Breast epithelium (tissue), 4 donors: ENCODE measurements at regions not wholly inside any gene's neighbourhood (a gene's known extent, or its start where the extent isn't known, plus 50 kb on each side); places are given as distances from the start of the nearest gene placed in this dataset.

Source experiments
- DNase-seq, 2 donors: peaks; one replicate each; pipeline ENCODE4 v3.0.0-alpha.2; 2019; ENCODE audit warnings: low spot score in 2 of 2
- H3K27ac ChIP-seq, 2 donors: fragments of 200-600 bp; sonication (generic) in 1 of 2; one replicate each; pipeline ENCODE4 v1.5.1; 2016 to 2019; ENCODE audit warnings: mild to moderate bottlenecking in 1 of 2
- H3K27me3 ChIP-seq, 2 donors: fragments of 200-600 bp; sonication (generic) in 1 of 2; one replicate each; pipeline versions ENCODE4 v1.5.1 to v1.6.0; 2017 to 2019; ENCODE audit warnings: control low read depth in 1 of 2, mild to moderate bottlenecking in 1 of 2
- H3K36me3 ChIP-seq: fragments of 200-600 bp; one replicate; pipeline ENCODE4 v1.5.1; 2019
- H3K4me1 ChIP-seq, 2 donors: fragments of 200-600 bp; sonication (generic); one replicate each; pipeline ENCODE4 v1.5.1; 2016 to 2019; ENCODE audit warnings: control low read depth in 1 of 2
- H3K4me3 ChIP-seq, 3 donors: fragments of 200-600 bp; sonication (generic); 1 replicate in 2 of 3; 2 replicates in 1 of 3; pipeline ENCODE4 v1.5.1; 2016 to 2019; ENCODE audit warnings: mild to moderate bottlenecking in 3 of 3, moderate library complexity in 2 of 3
- H3K9me3 ChIP-seq, 2 donors: fragments of 200-600 bp; sonication (generic) in 1 of 2; one replicate each; pipeline ENCODE4 v1.5.1; 2016 to 2019; ENCODE audit warnings: control low read depth in 1 of 2
- POLR2A ChIP-seq: fragments of 450-650 bp; IDR thresholded peaks from one replicate; pipeline ENCODE4 v1.6.1; 2016; ENCODE audit warnings: antibody characterized with exemption, mild to moderate bottlenecking, moderate library complexity
- POLR2AphosphoS5 ChIP-seq, 3 donors: sonication (generic); formaldehyde crosslinking; IDR thresholded peaks; one replicate each; pipeline ENCODE4 v1.6.1; 2017; ENCODE audit warnings: antibody characterized with exemption in 3 of 3
- intact Hi-C: fragments of 100-400 bp; cut with DNase I; formaldehyde crosslinking; loops from one replicate; pipeline ENCODE4 v1.15.1; 2023; ENCODE audit warnings: low total_unique reads
- TF ChIP-seq, protein P1 (sequence below), 3 donors: fragments of 450-650 bp; IDR thresholded peaks; one replicate each; pipeline ENCODE4 v1.5.1; 2016 to 2017; ENCODE audit warnings: antibody characterized with exemption in 3 of 3, mild to moderate bottlenecking in 3 of 3, moderate library complexity in 3 of 3

DNA sequence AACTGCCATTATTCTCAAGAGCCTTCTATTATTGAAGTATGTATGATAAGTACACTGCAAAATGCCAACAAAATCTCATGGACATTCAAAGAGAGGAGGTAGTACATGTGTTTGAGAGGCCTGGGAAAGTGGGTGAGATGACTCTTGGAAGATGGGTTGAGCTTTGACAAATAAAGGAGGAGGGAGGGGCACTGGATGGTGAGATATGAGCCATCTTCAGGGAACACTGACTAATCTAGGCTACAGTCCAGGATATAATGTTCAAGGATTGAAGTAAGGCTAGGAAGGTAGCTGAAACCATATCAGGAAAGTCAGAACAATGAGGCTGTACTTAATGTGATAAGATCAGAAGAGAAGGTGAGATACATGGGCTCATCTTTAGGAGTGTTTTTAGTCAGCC lies 559.7 kb downstream of the ZEB2 start:
- intact Hi-C loops: no loop called here

DNA sequence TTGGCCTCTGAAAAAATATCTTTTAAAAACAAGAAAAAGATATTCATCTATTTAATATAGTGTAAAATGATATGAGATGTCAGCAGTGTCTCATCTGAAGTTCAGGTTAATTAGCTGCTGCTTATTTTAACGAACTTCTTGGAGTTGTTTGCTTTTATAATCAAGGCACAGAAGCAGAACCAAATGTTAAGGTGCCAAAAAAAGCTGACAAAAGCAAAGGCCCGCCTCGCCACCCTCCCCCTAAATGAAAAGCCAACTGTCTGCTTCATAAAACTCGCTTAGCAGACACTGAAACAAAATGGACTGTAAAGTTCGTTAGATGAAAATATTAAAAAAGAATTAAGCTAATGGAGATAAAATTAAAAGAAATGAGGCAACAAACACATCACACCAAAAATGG lies 562.6 kb downstream of the ZEB2 start:
- Histone ChIP-seq H3K36me3 (no peaks in the 10 kb centered on the region), H3K4me3 (no peak overlapping the region), H3K4me1 (no peaks in the 10 kb centered on the region), H3K9me3 (no peaks in the 10 kb centered on the region), H3K27me3 (no peaks in the 10 kb centered on the region), H3K27ac (no peak overlapping the region)
- DNase-seq: no peak
- intact Hi-C loops: no loop called here
- TF ChIP-seq, protein P1, sequence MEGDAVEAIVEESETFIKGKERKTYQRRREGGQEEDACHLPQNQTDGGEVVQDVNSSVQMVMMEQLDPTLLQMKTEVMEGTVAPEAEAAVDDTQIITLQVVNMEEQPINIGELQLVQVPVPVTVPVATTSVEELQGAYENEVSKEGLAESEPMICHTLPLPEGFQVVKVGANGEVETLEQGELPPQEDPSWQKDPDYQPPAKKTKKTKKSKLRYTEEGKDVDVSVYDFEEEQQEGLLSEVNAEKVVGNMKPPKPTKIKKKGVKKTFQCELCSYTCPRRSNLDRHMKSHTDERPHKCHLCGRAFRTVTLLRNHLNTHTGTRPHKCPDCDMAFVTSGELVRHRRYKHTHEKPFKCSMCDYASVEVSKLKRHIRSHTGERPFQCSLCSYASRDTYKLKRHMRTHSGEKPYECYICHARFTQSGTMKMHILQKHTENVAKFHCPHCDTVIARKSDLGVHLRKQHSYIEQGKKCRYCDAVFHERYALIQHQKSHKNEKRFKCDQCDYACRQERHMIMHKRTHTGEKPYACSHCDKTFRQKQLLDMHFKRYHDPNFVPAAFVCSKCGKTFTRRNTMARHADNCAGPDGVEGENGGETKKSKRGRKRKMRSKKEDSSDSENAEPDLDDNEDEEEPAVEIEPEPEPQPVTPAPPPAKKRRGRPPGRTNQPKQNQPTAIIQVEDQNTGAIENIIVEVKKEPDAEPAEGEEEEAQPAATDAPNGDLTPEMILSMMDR (IDR thresholded peaks at IDR 0.05): no peak
- no peak for TF ChIP-seq POLR2A
- no peak for TF ChIP-seq POLR2AphosphoS5 (IDR thresholded peaks at IDR 0.05)

More for the DNA sequence above, 559.7 kb downstream of the ZEB2 start:
- no peaks in the 10 kb centered on the region for H3K9me3 ChIP-seq
- DNase-seq: no peak
- H3K36me3 ChIP-seq: no peaks in the 10 kb centered on the region
- no peaks in the 10 kb centered on the region for H3K4me1 ChIP-seq
- no peaks in the 10 kb centered on the region for H3K27me3 ChIP-seq
- no peak overlapping the region for H3K27ac ChIP-seq
- TF ChIP-seq POLR2A (no peak), POLR2AphosphoS5 (IDR thresholded peaks at IDR 0.05) (no peak)
- TF ChIP-seq, protein P1 (IDR thresholded peaks at IDR 0.05): no peak
- no peak overlapping the region for H3K4me3 ChIP-seq

DNA sequence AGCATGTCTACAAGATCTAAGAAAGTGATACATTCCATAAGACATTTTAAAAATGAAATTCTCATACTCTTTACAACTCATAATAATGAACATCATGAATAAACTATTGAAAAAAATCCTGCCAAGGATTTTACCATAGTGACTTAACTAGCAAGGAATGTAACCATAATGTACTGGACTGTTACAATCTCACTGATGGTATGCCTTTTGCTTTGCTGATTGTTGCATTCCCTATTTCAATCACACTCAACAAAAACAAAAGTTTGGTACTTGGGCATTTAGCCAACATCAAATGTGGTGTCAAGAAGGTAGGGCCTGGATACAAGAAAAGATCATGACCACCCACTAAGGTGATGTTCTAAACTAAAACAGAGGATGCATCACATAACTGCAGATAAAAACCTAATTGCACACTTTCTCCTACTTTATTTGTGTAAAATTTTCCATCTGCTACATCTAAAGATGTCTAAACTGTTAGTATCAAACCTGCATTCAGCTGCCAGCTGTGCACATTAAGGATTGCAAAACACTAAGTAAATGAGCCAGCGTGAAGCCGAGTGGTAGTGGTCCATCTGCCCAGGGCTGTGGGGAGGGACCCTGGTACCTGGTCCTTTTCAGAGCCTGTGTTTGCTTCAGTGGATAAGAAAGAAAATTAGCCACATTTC lies 564.4 kb downstream of the ZEB2 start:
- intact Hi-C loops: no loop called here
- no peak overlapping the region for H3K27ac ChIP-seq
- DNase-seq: no peak

DNA sequence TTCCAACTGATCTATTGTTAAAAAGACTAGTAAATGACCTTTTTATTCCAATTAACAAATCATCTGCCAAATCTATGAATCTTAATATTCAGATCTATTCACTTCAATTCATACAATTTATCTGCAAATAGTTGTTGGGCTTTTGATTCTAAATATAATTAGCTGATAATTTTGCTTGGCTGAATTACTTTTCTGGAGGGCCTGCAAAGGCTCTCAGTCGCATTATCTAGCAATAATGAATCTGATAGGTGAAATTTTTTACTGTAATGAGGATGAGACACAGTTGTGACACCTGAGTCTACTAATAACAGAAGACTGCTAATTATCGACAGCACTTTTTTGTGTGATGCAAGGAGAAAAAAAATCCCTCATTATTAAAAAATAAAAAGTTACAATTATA lies 565.1 kb downstream of the ZEB2 start:
- no peaks in the 10 kb centered on the region for H3K9me3 ChIP-seq
- no peaks in the 10 kb centered on the region for H3K36me3 ChIP-seq
- H3K4me3 ChIP-seq: no peak overlapping the region
- no peaks in the 10 kb centered on the region for H3K27me3 ChIP-seq
- no peak for DNase-seq
- no peak overlapping the region for H3K27ac ChIP-seq
- no peaks in the 10 kb centered on the region for H3K4me1 ChIP-seq
- TF ChIP-seq, protein P1 (IDR thresholded peaks at IDR 0.05): no peak
- no peak for TF ChIP-seq POLR2AphosphoS5 (IDR thresholded peaks at IDR 0.05)
- no peak for TF ChIP-seq POLR2A
- intact Hi-C loops: no loop called here

More for the DNA sequence above, 564.4 kb downstream of the ZEB2 start:
- TF ChIP-seq, protein P1 (IDR thresholded peaks at IDR 0.05): no peak
- no peak for TF ChIP-seq POLR2A
- TF ChIP-seq POLR2AphosphoS5 (IDR thresholded peaks at IDR 0.05): no peak
- Histone ChIP-seq H3K36me3 (no peaks in the 10 kb centered on the region), H3K4me3 (no peak overlapping the region), H3K27me3 (no peaks in the 10 kb centered on the region), H3K4me1 (no peaks in the 10 kb centered on the region), H3K9me3 (no peaks in the 10 kb centered on the region)

DNA sequence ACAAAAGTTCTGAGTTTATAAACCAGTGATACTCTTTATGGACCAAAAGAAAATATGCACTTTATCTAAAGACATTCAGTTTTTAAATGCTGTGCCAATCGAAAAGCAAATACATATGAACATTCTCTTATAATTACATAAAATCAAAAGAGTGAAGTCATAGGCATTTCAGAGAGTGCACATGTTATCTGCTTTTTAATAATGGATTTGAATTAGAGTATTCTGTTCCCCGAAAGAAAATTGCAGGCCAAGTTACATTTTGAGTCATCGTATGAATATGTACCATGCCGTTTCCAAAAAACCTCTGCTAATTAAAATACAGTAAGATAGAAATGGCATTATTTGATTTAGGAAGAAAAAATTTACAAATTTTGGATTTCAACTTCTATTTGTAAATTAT lies 565.7 kb downstream of the ZEB2 start:
- H3K4me1 ChIP-seq: no peaks in the 10 kb centered on the region
- H3K9me3 ChIP-seq: no peaks in the 10 kb centered on the region
- intact Hi-C loops: no loop called here
- H3K4me3 ChIP-seq: no peak overlapping the region
- no peaks in the 10 kb centered on the region for H3K36me3 ChIP-seq
- DNase-seq: no peak
- no peaks in the 10 kb centered on the region for H3K27me3 ChIP-seq
- TF ChIP-seq POLR2A (no peak), POLR2AphosphoS5 (IDR thresholded peaks at IDR 0.05) (no peak)
- TF ChIP-seq, protein P1 (IDR thresholded peaks at IDR 0.05): no peak
- no peak overlapping the region for H3K27ac ChIP-seq
